Skeletal muscle satellite cell (primary cell): ENCODE measurements at regions not wholly inside any gene's neighbourhood (a gene's known extent, or its start where the extent isn't known, plus 50 kb on each side); places are given as distances from the start of the nearest gene placed in this dataset.

Source experiments
- H3K27me3 ChIP-seq: 2 replicates; pipeline ENCODE4 v1.7.0; 2013; ENCODE audit warnings: low read length; ENCODE audit not compliant: control insufficient read depth, insufficient read depth
- H3K36me3 ChIP-seq: 2 replicates; pipeline ENCODE4 v1.7.0; 2013; ENCODE audit warnings: mild to moderate bottlenecking, control low read depth, low read length; ENCODE audit not compliant: insufficient read depth
- H3K4me1 ChIP-seq: 2 replicates; pipeline ENCODE4 v1.7.0; 2013; ENCODE audit warnings: low read length; ENCODE audit not compliant: control insufficient read depth, insufficient read depth
- H3K4me2 ChIP-seq: 2 replicates; pipeline ENCODE4 v1.7.0; 2013; ENCODE audit warnings: mild to moderate bottlenecking, low read length
- H3K4me3 ChIP-seq: 2 replicates; pipeline ENCODE4 v1.7.0; 2013; ENCODE audit warnings: low read length
- H3K9ac ChIP-seq: 2 replicates; pipeline ENCODE4 v1.7.0; 2013; ENCODE audit warnings: mild to moderate bottlenecking, low read depth, low read length, moderate library complexity
- H3K9me3 ChIP-seq: replicated peaks from 2 replicates; pipeline ENCODE4 v1.7.0; 2013; ENCODE audit warnings: mild to moderate bottlenecking, control low read depth, low read length

- no peaks in the 10 kb centered on the region for H3K9me3 ChIP-seq
- no peak overlapping the region for H3K4me2 ChIP-seq
- no peak overlapping the region for H3K4me3 ChIP-seq
- no peak overlapping the region for H3K9ac ChIP-seq
- peaks cover 3% of the 10 kb centered on the region for H3K27me3 ChIP-seq
- H3K4me1 ChIP-seq: no peaks in the 10 kb centered on the region
- no peaks in the 10 kb centered on the region for H3K36me3 ChIP-seq
Observed at GRCh38 chr5:61821561-61821960, 484.4 kb upstream of the KIF2A start.

GRCh38 chr5:61822584-61822983 is 483.4 kb upstream of the KIF2A start:
- Histone ChIP-seq H3K4me2 (no peak overlapping the region), H3K9me3 (no peaks in the 10 kb centered on the region), H3K27me3 (peaks cover 7% of the 10 kb centered on the region), H3K4me1 (no peaks in the 10 kb centered on the region), H3K36me3 (no peaks in the 10 kb centered on the region), H3K9ac (no peak overlapping the region), H3K4me3 (no peak overlapping the region)

- Histone ChIP-seq H3K9ac (no peak overlapping the region), H3K36me3 (no peaks in the 10 kb centered on the region), H3K27me3 (peaks cover 7% of the 10 kb centered on the region), H3K4me1 (no peaks in the 10 kb centered on the region), H3K4me2 (no peak overlapping the region), H3K9me3 (no peaks in the 10 kb centered on the region), H3K4me3 (no peak overlapping the region)
Observed at GRCh38 chr5:61823065-61823464, 482.9 kb upstream of the KIF2A start.

- no peak overlapping the region for H3K9ac ChIP-seq
- no peak overlapping the region for H3K4me3 ChIP-seq
- no peaks in the 10 kb centered on the region for H3K9me3 ChIP-seq
- H3K4me2 ChIP-seq: no peak overlapping the region
- H3K27me3 ChIP-seq: peaks cover 9% of the 10 kb centered on the region
- no peaks in the 10 kb centered on the region for H3K36me3 ChIP-seq
- no peaks in the 10 kb centered on the region for H3K4me1 ChIP-seq
Observed at GRCh38 chr5:61823781-61824180, 482.2 kb upstream of the KIF2A start.

- Histone ChIP-seq H3K4me1 (no peaks in the 10 kb centered on the region), H3K4me2 (no peak overlapping the region), H3K9me3 (no peaks in the 10 kb centered on the region), H3K4me3 (no peak overlapping the region), H3K27me3 (peaks cover 13% of the 10 kb centered on the region), H3K9ac (no peak overlapping the region), H3K36me3 (no peaks in the 10 kb centered on the region)
Observed at GRCh38 chr5:61824396-61824795, 481.6 kb upstream of the KIF2A start.

- Histone ChIP-seq H3K36me3 (no peaks in the 10 kb centered on the region), H3K4me2 (no peak overlapping the region), H3K27me3 (peaks cover 13% of the 10 kb centered on the region), H3K4me3 (no peak overlapping the region), H3K4me1 (no peaks in the 10 kb centered on the region), H3K9me3 (no peaks in the 10 kb centered on the region), H3K9ac (no peak overlapping the region)
Observed at GRCh38 chr5:61827445-61827975, 478.5 kb upstream of the KIF2A start.

GRCh38 chr5:61828856-61829255 is 477.1 kb upstream of the KIF2A start:
- Histone ChIP-seq H3K9me3 (no peaks in the 10 kb centered on the region), H3K4me1 (no peaks in the 10 kb centered on the region), H3K27me3 (peaks cover 10% of the 10 kb centered on the region), H3K36me3 (no peaks in the 10 kb centered on the region), H3K4me3 (no peak overlapping the region), H3K4me2 (no peak overlapping the region), H3K9ac (no peak overlapping the region)

GRCh38 chr5:61831736-61832135 is 474.3 kb upstream of the KIF2A start:
- Histone ChIP-seq H3K4me3 (no peak overlapping the region), H3K4me1 (no peaks in the 10 kb centered on the region), H3K4me2 (no peak overlapping the region), H3K27me3 (peaks cover 15% of the 10 kb centered on the region), H3K9me3 (no peaks in the 10 kb centered on the region), H3K36me3 (no peaks in the 10 kb centered on the region), H3K9ac (no peak overlapping the region)

- Histone ChIP-seq H3K9me3 (no peaks in the 10 kb centered on the region), H3K9ac (no peak overlapping the region), H3K4me3 (no peak overlapping the region), H3K4me1 (peaks cover 8% of the 10 kb centered on the region), H3K4me2 (no peak overlapping the region), H3K27me3 (peaks cover 10% of the 10 kb centered on the region), H3K36me3 (no peaks in the 10 kb centered on the region)
Observed at GRCh38 chr5:61837788-61838187, 468.2 kb upstream of the KIF2A start.

GRCh38 chr5:61840361-61840760 is 465.6 kb upstream of the KIF2A start:
- H3K9ac ChIP-seq: no peak overlapping the region
- H3K9me3 ChIP-seq: no peaks in the 10 kb centered on the region
- peaks cover 5% of the 10 kb centered on the region for H3K27me3 ChIP-seq
- no peaks in the 10 kb centered on the region for H3K36me3 ChIP-seq
- no peak overlapping the region for H3K4me2 ChIP-seq
- peaks cover 8% of the 10 kb centered on the region for H3K4me1 ChIP-seq
- H3K4me3 ChIP-seq: no peak overlapping the region

GRCh38 chr5:61842840-61843239 is 463.2 kb upstream of the KIF2A start:
- no peak overlapping the region for H3K4me2 ChIP-seq
- no peaks in the 10 kb centered on the region for H3K36me3 ChIP-seq
- H3K27me3 ChIP-seq: peaks cover 5% of the 10 kb centered on the region
- no peak overlapping the region for H3K4me3 ChIP-seq
- H3K4me1 ChIP-seq: peaks cover 8% of the 10 kb centered on the region
- no peaks in the 10 kb centered on the region for H3K9me3 ChIP-seq
- H3K9ac ChIP-seq: no peak overlapping the region

GRCh38 chr5:61850696-61851095 is 455.3 kb upstream of the KIF2A start:
- H3K36me3 ChIP-seq: no peaks in the 10 kb centered on the region
- H3K9me3 ChIP-seq: no peaks in the 10 kb centered on the region
- H3K4me1 ChIP-seq: no peaks in the 10 kb centered on the region
- no peak overlapping the region for H3K9ac ChIP-seq
- H3K4me2 ChIP-seq: no peak overlapping the region
- H3K4me3 ChIP-seq: no peak overlapping the region
- H3K27me3 ChIP-seq: no peaks in the 10 kb centered on the region
